HEK293 (cell line): ENCODE measurements at regions not wholly inside any gene's neighbourhood (a gene's known extent, or its start where the extent isn't known, plus 50 kb on each side); places are given as distances from the start of the nearest gene placed in this dataset.

Source experiments
- OVOL3 ChIP-seq: fragments of 450-650 bp; formaldehyde crosslinking; IDR thresholded peaks from 2 replicates; pipeline ENCODE4 v1.5.1; 2016; ENCODE audit warnings: missing biosample characterization, missing genetic modification characterization
- ZBTB21 ChIP-seq: fragments of 450-650 bp; formaldehyde crosslinking; IDR thresholded peaks from 2 replicates; pipeline ENCODE4 v1.5.1; 2017; ENCODE audit warnings: missing biosample characterization, missing genetic modification characterization
- ZFHX2 ChIP-seq: fragments of 450-650 bp; formaldehyde crosslinking; conservative IDR thresholded peaks from 2 replicates; pipeline ENCODE4 v1.5.1; 2016; ENCODE audit warnings: missing biosample characterization, missing genetic modification characterization
- ZNF292 ChIP-seq: fragments of 450-650 bp; formaldehyde crosslinking; IDR thresholded peaks from 2 replicates; pipeline ENCODE4 v1.5.1; 2016; ENCODE audit warnings: low read depth, missing biosample characterization, missing genetic modification characterization, borderline replicate concordance
- ZNF654 ChIP-seq: fragments of 450-650 bp; formaldehyde crosslinking; IDR thresholded peaks from 2 replicates; pipeline ENCODE4 v1.5.1; 2016; ENCODE audit warnings: low read depth, missing biosample characterization, missing genetic modification characterization
- TF ChIP-seq, protein P1 (sequence below): fragments of 450-650 bp; formaldehyde crosslinking; IDR thresholded peaks from 2 replicates; pipeline ENCODE4 v1.5.1; 2016; ENCODE audit warnings: missing biosample characterization, missing genetic modification characterization

GRCh38 chr4:72942565-72942964 lies 127.0 kb downstream of the COX18 start:
- TF ChIP-seq ZNF654 (tag by site-specific recombination) (no peak), ZBTB21 (tag by site-specific recombination) (no peak), ZNF292 (no peak), ZFHX2 (tag by site-specific recombination) (no peak), OVOL3 (tag by site-specific recombination) (no peak)
- TF ChIP-seq, protein P1, sequence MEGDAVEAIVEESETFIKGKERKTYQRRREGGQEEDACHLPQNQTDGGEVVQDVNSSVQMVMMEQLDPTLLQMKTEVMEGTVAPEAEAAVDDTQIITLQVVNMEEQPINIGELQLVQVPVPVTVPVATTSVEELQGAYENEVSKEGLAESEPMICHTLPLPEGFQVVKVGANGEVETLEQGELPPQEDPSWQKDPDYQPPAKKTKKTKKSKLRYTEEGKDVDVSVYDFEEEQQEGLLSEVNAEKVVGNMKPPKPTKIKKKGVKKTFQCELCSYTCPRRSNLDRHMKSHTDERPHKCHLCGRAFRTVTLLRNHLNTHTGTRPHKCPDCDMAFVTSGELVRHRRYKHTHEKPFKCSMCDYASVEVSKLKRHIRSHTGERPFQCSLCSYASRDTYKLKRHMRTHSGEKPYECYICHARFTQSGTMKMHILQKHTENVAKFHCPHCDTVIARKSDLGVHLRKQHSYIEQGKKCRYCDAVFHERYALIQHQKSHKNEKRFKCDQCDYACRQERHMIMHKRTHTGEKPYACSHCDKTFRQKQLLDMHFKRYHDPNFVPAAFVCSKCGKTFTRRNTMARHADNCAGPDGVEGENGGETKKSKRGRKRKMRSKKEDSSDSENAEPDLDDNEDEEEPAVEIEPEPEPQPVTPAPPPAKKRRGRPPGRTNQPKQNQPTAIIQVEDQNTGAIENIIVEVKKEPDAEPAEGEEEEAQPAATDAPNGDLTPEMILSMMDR (tag by site-specific recombination) = no peak
